HG03039 (cell line): ENCODE measurements at regions not wholly inside any gene's neighbourhood (a gene's known extent, or its start where the extent isn't known, plus 50 kb on each side); places are given as distances from the start of the nearest gene placed in this dataset.

ENCODE experiments used
- ATAC-seq: cut with Tn5 transposase; IDR thresholded peaks from one replicate; pipeline ENCODE4 v1.9.1; 2021; ENCODE audit warnings: mild to moderate bottlenecking, moderate library complexity; ENCODE audit not compliant: unreplicated experiment

GRCh38 chr10:35722226-35722625 lies 80.1 kb upstream of the FZD8 start:
- no peak for ATAC-seq

- no peak for ATAC-seq
Measured at GRCh38 chr10:35720366-35720765, 78.3 kb upstream of the FZD8 start.

DNA sequence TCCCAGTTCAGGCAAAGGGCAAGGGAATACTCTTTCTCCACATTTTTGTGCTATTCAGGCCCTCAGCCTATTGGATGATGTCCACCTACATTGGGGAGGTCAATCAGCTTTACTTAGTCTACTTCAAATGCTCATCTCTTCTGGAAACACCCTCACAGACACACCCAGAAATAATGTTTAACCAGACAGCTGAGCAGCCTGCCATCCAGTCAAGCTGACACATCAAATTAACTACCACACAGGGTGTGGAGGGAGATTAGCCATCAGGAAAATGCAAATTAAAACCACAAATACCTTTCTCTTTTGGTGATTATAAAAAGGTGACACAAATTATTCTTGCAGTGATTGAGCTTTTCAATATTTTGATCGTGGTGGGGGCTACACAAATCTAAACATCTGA lies 74.7 kb upstream of the FZD8 start:
- no peak for ATAC-seq

GRCh38 chr10:35712486-35712885 lies 70.4 kb upstream of the FZD8 start:
- no peak for ATAC-seq

DNA sequence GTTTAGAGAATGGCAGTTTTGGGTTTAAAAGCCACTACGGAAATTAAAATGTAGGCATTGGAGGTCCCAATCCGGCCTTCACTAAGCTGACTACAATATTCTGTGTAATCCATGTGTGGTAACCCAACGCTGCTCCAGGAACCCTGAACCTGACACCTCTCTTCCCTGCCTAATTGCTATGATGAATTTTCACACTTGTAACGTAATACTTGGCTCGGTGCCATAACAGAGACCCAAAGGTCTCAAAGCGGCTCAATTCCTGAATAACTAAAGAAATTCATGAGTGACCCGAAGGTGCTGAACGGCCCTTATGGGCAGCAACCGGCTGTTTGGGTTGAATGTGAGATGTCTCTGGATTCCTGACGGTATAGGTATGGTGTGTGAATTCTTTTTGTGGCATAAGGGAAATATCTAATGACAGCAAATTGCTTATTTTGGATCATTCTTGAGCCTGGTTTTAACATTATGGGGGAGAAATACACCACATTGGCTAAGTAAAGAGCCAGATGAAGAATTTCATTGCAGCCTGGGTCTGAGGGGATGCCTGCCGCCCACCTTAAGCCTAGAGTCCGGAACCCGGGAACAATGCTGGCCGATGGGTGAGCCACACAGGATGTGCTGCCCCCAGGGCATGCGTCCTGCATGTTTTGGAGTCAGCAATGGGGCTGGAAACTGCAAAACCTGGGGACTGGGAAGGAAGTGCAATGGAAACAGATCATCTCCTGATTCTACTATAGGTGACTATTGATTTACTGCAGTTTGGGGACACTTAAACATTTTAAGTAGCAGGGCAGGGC lies 69.7 kb upstream of the FZD8 start:
- no peak for ATAC-seq

GRCh38 chr10:35707642-35708425 lies 65.7 kb upstream of the FZD8 start:
- ATAC-seq, result no peak

- ATAC-seq, result no peak
Measured at GRCh38 chr10:35706959-35707358, 64.9 kb upstream of the FZD8 start.

GRCh38 chr10:35705671-35706070 lies 63.6 kb upstream of the FZD8 start:
- ATAC-seq, result no peak

GRCh38 chr10:35705051-35705450 lies 63.0 kb upstream of the FZD8 start:
- no peak for ATAC-seq

DNA sequence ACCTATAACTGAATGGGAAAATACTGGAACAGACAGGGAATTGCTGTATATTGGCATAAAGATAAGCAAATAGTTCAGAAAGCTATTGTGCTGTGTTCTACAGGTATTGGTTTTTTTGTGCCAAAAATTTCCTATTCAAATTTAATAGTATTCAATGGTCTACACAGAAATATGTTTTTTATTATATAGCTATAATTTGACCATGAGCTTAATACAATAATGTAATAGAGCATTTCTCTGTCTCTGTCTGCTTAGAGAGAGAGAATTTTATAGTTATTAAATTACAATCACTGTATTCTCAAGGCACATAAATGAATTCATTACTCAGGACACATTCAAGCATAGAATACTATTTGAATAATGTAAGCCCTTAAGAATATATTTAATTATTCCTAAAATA lies 62.3 kb upstream of the FZD8 start:
- ATAC-seq, result no peak

- no peak for ATAC-seq
Measured at GRCh38 chr10:35700487-35700882, 58.4 kb upstream of the FZD8 start.

GRCh38 chr10:35699848-35700486 lies 57.9 kb upstream of the FZD8 start:
- no peak for ATAC-seq

DNA sequence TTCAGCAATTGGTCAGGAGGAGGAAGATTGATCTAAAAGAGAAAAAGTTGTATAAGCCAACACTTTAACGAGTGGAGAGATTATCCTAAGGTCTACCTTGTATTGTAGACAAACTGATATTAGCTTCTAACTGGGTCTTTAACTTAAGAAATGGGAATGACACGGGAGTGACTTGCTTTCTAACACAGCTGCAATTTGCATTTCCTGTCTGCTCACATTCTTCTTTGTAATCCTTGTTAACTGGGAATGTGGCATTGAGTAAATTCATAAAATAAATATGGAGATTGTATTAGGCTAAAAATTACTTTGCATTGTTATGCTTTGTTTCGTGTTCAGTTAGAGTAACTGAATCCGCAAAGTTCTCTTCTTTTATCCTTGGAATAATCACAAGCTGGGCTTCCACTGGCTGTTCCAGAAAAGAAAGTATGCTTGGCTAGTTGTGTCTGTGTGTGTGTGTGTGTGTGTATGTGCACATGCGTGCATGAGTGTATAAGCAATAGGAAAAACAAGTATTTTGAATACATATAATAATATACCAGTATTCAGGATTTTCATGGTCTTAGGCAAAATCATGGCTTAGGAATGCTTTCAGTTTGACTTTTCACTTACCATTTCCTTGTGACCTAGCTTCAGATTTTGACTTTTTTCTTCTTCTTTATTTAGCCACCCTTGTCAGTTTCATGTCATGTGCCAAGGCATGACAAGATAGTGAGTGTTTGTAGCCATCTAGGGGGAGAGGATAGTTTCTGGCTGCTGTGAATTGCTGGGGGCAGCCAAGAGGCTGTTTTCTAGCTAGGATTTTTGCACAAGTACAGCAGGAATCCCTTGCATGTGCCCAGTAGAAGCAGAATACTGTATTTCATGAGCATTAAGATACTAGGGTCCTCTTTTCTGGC lies 54.5 kb upstream of the FZD8 start:
- ATAC-seq, result no peak

DNA sequence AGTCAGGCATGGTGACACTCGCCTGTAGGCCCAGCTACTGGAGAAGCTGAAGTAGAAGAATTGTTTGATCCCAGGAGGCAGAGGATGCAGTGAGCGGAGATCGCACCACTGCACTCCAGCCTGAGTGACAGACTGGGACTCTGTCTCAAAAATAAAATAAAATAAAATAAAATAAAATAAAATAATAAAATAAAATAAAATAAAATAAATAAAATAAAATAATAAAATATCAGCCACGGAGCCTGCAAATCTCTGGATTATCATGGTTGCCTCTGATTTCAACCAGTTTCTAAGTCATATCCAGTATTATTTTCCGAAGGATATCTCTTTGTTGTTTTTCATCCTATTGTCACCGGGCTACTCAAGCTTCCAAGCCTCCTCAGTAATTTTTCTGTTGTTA lies 51.7 kb upstream of the FZD8 start:
- no peak for ATAC-seq
